ENCODE measurements at regions not wholly inside any gene's neighbourhood (a gene's known extent, or its start where the extent isn't known, plus 50 kb on each side); places are given as distances from the start of the nearest gene placed in this dataset.

DNA sequence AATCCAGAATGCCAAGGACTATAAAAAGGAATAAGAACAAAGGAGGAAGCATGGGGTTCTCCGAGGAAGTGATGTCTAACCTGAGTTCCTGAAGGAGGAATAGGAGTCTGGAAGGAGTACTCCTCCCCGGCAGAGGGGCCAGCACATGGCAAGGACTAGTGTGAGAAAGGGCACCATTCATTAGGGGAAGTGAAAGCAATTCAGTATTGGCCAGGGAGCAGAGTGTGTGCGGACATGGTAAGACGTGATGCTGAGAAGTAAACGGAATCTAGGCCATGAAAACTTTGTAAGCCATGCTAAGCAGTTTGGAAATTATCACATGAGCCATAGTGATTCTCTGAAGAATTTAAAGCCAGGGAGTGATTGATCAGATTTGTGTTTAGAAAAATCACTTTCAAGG lies 218.9 kb upstream of the PRDM1 start:
- TF ChIP-seq POLR2AphosphoS5 (IDR thresholded peaks at IDR 0.05) (no peak), CTCF (IDR thresholded peaks at IDR 0.05) (no peak), POLR2A (IDR thresholded peaks at IDR 0.05) (no peak), EP300 (IDR thresholded peaks at IDR 0.05; ENCODE audit: low read depth) (no peak)

All from transverse colon (tissue), 4 donors.